ENCODE measurements at regions not wholly inside any gene's neighbourhood (a gene's known extent, or its start where the extent isn't known, plus 50 kb on each side); places are given as distances from the start of the nearest gene placed in this dataset.

GRCh38 chr4:187118602-187119120 lies 395.0 kb upstream of the FAT1 start:
- Mint-ChIP-seq H3K36me3 (ENCODE audit: insufficient read depth in 1 of 3, low read depth in 3 of 3) (no peaks in the 10 kb centered on the region), H3K4me3 (no peak overlapping the region), H3K27ac (no peak overlapping the region), H3K9me3 (no peaks in the 10 kb centered on the region), H3K27me3 (ENCODE audit: low read depth) (no peaks in the 10 kb centered on the region), H3K4me1 (no peaks in the 10 kb centered on the region)
- no peak overlapping the region for H3K9ac ChIP-seq (ENCODE audit: extremely low read depth, insufficient read length, low read length)
- TF ChIP-seq CTCF (conservative IDR thresholded peaks at IDR 0.05) = no peak
- H2BK12ac ChIP-seq (ENCODE audit: insufficient read length, low read depth, low read length) = no peak overlapping the region
- no peak overlapping the region for H3K23ac ChIP-seq (ENCODE audit: insufficient read length, low read depth, low read length)
- no peaks in the 10 kb centered on the region for H3K23me2 ChIP-seq (ENCODE audit: insufficient read length, low read depth, low read length, poor library complexity, severe bottlenecking)
- H2AFZ ChIP-seq (ENCODE audit: low read length) = no peak overlapping the region
- H2BK120ac ChIP-seq (ENCODE audit: low read depth, low read length, poor library complexity, severe bottlenecking) = no peak overlapping the region
- no peak overlapping the region for H3K27ac ChIP-seq (ENCODE audit: insufficient read length, low read depth, low read length)
- H3K9me3 ChIP-seq (ENCODE audit: control insufficient read depth, low read depth, low read length) = no peaks in the 10 kb centered on the region
- H2BK20ac ChIP-seq (ENCODE audit: low read depth, low read length, poor library complexity, severe bottlenecking) = no peak overlapping the region
- no peak overlapping the region for H3K14ac ChIP-seq (ENCODE audit: insufficient read depth, low read length)
- H3K79me2 ChIP-seq (ENCODE audit: insufficient read depth, low read length) = no peaks in the 10 kb centered on the region
- H3K56ac ChIP-seq (ENCODE audit: insufficient read length, low read depth, low read length) = no peak overlapping the region
- H3K18ac ChIP-seq (ENCODE audit: insufficient read length, low read depth, low read length) = no peak overlapping the region
- H3K79me1 ChIP-seq (ENCODE audit: insufficient read depth, low read depth, low read length, poor library complexity, severe bottlenecking) = no peaks in the 10 kb centered on the region
- no peak overlapping the region for H4K5ac ChIP-seq (ENCODE audit: insufficient read length, low read depth, low read length)
- no peak overlapping the region for H3T11ph ChIP-seq (ENCODE audit: low read length)
- no peak overlapping the region for H4K8ac ChIP-seq (replicated peaks; ENCODE audit: insufficient read length, low read depth, low read length)
- WGBS (ENCODE audit: extremely low coverage, insufficient read length, low lambda C conversion rate) = no CpG with 5 or more reads among the region's 1 CpG
- H2BK15ac ChIP-seq (ENCODE audit: low read depth, low read length) = no peak overlapping the region
- no peak for DNase-seq
- no peak overlapping the region for H2AK5ac ChIP-seq (ENCODE audit: insufficient read length, low read length)
- no peaks in the 10 kb centered on the region for H3K4me1 ChIP-seq (ENCODE audit: insufficient read depth, low read length)
- H2BK5ac ChIP-seq (ENCODE audit: insufficient read length, low read length) = no peak overlapping the region
- no peaks in the 10 kb centered on the region for H3K27me3 ChIP-seq (ENCODE audit: insufficient read depth, low read length)
- H4K20me1 ChIP-seq (ENCODE audit: control insufficient read depth, insufficient read depth, insufficient read length) = no peaks in the 10 kb centered on the region
- H3K4ac ChIP-seq (ENCODE audit: low read depth, low read length) = no peak overlapping the region
- H4K91ac ChIP-seq (ENCODE audit: insufficient read length, low read depth, low read length) = no peak overlapping the region
- H3K4me2 ChIP-seq (ENCODE audit: insufficient read depth, insufficient read length, low read length) = no peak overlapping the region
